WTC11 (cell line): ENCODE measurements at regions not wholly inside any gene's neighbourhood (a gene's known extent, or its start where the extent isn't known, plus 50 kb on each side); places are given as distances from the start of the nearest gene placed in this dataset.
"Not testable (repeated sequence)": the region's sequence is repeated elsewhere in the genome, so short reads cannot be mapped to it uniquely, and the experiment has no call there.

Source experiments
- ATAC-seq: fragments of 200-7000 bp; cut with Tn5 transposase; 2 replicates; pipeline ENCODE4 v1.10.0; 2021; ENCODE audit warnings: mild to moderate bottlenecking, moderate library complexity
- CTCF ChIA-PET: fragments of 300-600 bp; sonication (Branson Sonifier 250); formaldehyde crosslinking; loops from one replicate; lab custom pipeline; 2021; ENCODE audit warnings: antibody characterized with exemption; lab: Charles Lee
- POLR2A ChIA-PET: fragments of 350-600 bp; sonication (Branson Sonifier 250); formaldehyde crosslinking; loops from one replicate; lab custom pipeline; 2021; ENCODE audit warnings: antibody characterized with exemption; lab: Charles Lee
- DNase-seq: peaks from one replicate; pipeline ENCODE4 v3.0.0; 2021; ENCODE audit warnings: low spot score
- H3K27ac Mint-ChIP-seq: 2 replicates; pipeline ENCODE4 v1.8.0; 2021; ENCODE audit warnings: mixed read lengths
- H3K27me3 Mint-ChIP-seq: 2 replicates; pipeline ENCODE4 v1.8.0; 2021; ENCODE audit warnings: low read depth, mild to moderate bottlenecking, moderate library complexity, mixed read lengths
- H3K36me3 Mint-ChIP-seq: 2 replicates; pipeline ENCODE4 v1.8.0; 2021; ENCODE audit warnings: mixed read lengths
- H3K4me1 Mint-ChIP-seq: 2 replicates; pipeline ENCODE4 v1.8.0; 2022; ENCODE audit warnings: mixed read lengths
- H3K4me3 Mint-ChIP-seq: 2 replicates; pipeline ENCODE4 v1.8.0; 2021; ENCODE audit warnings: mild to moderate bottlenecking, moderate library complexity, mixed read lengths
- H3K9me3 Mint-ChIP-seq: 2 replicates; pipeline ENCODE4 v1.8.0; 2021; ENCODE audit warnings: mixed read lengths
- ATF1 ChIP-seq: sonication (generic); formaldehyde crosslinking; IDR thresholded peaks from 2 replicates; pipeline ENCODE4 v1.8.1; 2023; ENCODE audit warnings: mild to moderate bottlenecking, moderate library complexity, missing genetic modification reagents
- ATF2 ChIP-seq: sonication (generic); formaldehyde crosslinking; IDR thresholded peaks from 2 replicates; pipeline ENCODE4 v1.8.1; 2022; ENCODE audit warnings: low read depth, missing genetic modification reagents, borderline replicate concordance
- ATF6 ChIP-seq: sonication (generic); formaldehyde crosslinking; IDR thresholded peaks from 2 replicates; pipeline ENCODE4 v1.8.1; 2023; ENCODE audit warnings: mild to moderate bottlenecking, missing genetic modification reagents
- ERG ChIP-seq: fragments of 250-450 bp; sonication (Bioruptor Pico); IDR thresholded peaks from 2 replicates; pipeline ENCODE4 v1.8.0; 2021; ENCODE audit warnings: mild to moderate bottlenecking
- FOXJ3 ChIP-seq: sonication (generic); formaldehyde crosslinking; IDR thresholded peaks from 2 replicates; pipeline ENCODE4 v1.9.0; 2021; ENCODE audit warnings: missing genetic modification reagents, mild to moderate bottlenecking, borderline replicate concordance
- HMGA2 ChIP-seq: fragments of 250-450 bp; sonication (Bioruptor Pico); IDR thresholded peaks from 2 replicates; pipeline ENCODE4 v1.4.0; 2021; ENCODE audit warnings: mild to moderate bottlenecking, moderate library complexity
- MAX ChIP-seq: sonication (generic); formaldehyde crosslinking; IDR thresholded peaks from 2 replicates; pipeline ENCODE4 v1.8.0; 2022; ENCODE audit warnings: mild to moderate bottlenecking, missing genetic modification reagents
- MXD4 ChIP-seq: fragments of 250-450 bp; sonication (Bioruptor Pico); IDR thresholded peaks from 2 replicates; pipeline ENCODE4 v1.8.0; 2021; ENCODE audit warnings: mild to moderate bottlenecking, moderate library complexity, borderline replicate concordance
- MYBL2 ChIP-seq: sonication (generic); formaldehyde crosslinking; IDR thresholded peaks from 2 replicates; pipeline ENCODE4 v1.8.1; 2023; ENCODE audit warnings: mild to moderate bottlenecking, moderate library complexity, missing genetic modification reagents
- NFYB ChIP-seq: sonication (generic); formaldehyde crosslinking; conservative IDR thresholded peaks from 2 replicates; pipeline ENCODE4 v1.8.0; 2022; ENCODE audit warnings: low read depth, missing genetic modification reagents
- SMAD3 ChIP-seq: sonication (generic); formaldehyde crosslinking; IDR thresholded peaks from 2 replicates; pipeline ENCODE4 v1.8.0; 2022; ENCODE audit warnings: missing genetic modification reagents, mild to moderate bottlenecking, borderline replicate concordance
- USF2 ChIP-seq: sonication (generic); formaldehyde crosslinking; IDR thresholded peaks from 2 replicates; pipeline ENCODE4 v1.8.1; 2023; ENCODE audit warnings: mild to moderate bottlenecking, missing genetic modification reagents, moderate library complexity
- ZBTB21 ChIP-seq: sonication (generic); formaldehyde crosslinking; IDR thresholded peaks from 2 replicates; pipeline ENCODE4 v1.8.1; 2023; ENCODE audit warnings: mild to moderate bottlenecking, missing genetic modification reagents, borderline replicate concordance
- ZBTB43 ChIP-seq: sonication (generic); formaldehyde crosslinking; IDR thresholded peaks from 2 replicates; pipeline ENCODE4 v1.8.1; 2023; ENCODE audit warnings: mild to moderate bottlenecking, missing genetic modification reagents

- ChIA-PET CTCF (interaction anchor here (1.2 kb wide), 1 partner anchor 34 kb away, joined by 3 read pairs; no protein-coding TSS in a partner anchor), POLR2A (no interaction called here)
- DNase-seq, result no peak
- ATAC-seq, result no peak
- Mint-ChIP-seq H3K4me3 (no peak overlapping the region), H3K36me3 (no peaks in the 10 kb centered on the region), H3K4me1 (no peaks in the 10 kb centered on the region), H3K27ac (no peak overlapping the region), H3K27me3 (no peaks in the 10 kb centered on the region), H3K9me3 (peaks cover 32% of the 10 kb centered on the region)
- TF ChIP-seq ATF1 (CRISPR knock-in tag) (no peak), NFYB (no peak), ERG (no peak), USF2 (CRISPR knock-in tag) (no peak), SMAD3 (CRISPR knock-in tag) (no peak), MAX (CRISPR knock-in tag) (no peak), ATF2 (no peak), MXD4 (CRISPR knock-in tag) (no peak), ATF6 (no peak), MYBL2 (CRISPR knock-in tag) (no peak), FOXJ3 (CRISPR knock-in tag) (no peak), ZBTB21 (CRISPR knock-in tag) (no peak), HMGA2 (CRISPR knock-in tag) (no peak)
Measured at GRCh38 chr5:71817891-71818290, 98.8 kb downstream of the CARTPT start.

- Mint-ChIP-seq H3K4me1 (no peaks in the 10 kb centered on the region), H3K9me3 (peaks cover 45% of the 10 kb centered on the region), H3K36me3 (peaks cover 7% of the 10 kb centered on the region), H3K27ac (no peak overlapping the region), H3K4me3 (no peak overlapping the region), H3K27me3 (no peaks in the 10 kb centered on the region)
- ChIA-PET CTCF (no interaction called here), POLR2A (no interaction called here)
- no peak for DNase-seq
- TF ChIP-seq ZBTB43, result no peak
- no peak for ATAC-seq
Measured at GRCh38 chr5:71821029-71821428, 102.0 kb downstream of the CARTPT start.

- POLR2A ChIA-PET, H3K4me1 Mint-ChIP-seq, H3K27ac Mint-ChIP-seq, H3K27me3 Mint-ChIP-seq, H3K4me3 Mint-ChIP-seq, DNase-seq, CTCF ChIA-PET, ATAC-seq: not testable (repeated sequence)
- Mint-ChIP-seq H3K9me3 (peaks cover 55% of the 10 kb centered on the region), H3K36me3 (peaks cover 17% of the 10 kb centered on the region)
Measured at GRCh38 chr5:71822065-71822464, 103.0 kb downstream of the CARTPT start.
